HepG2 (cell line): ENCODE measurements at regions not wholly inside any gene's neighbourhood (a gene's known extent, or its start where the extent isn't known, plus 50 kb on each side); places are given as distances from the start of the nearest gene placed in this dataset.

Experiments
- ATAC-seq: fragments of 200-7000 bp; cut with Tn5 transposase; 3 replicates; pipeline ENCODE4 v1.9.1; 2020; ENCODE audit warnings: mild to moderate bottlenecking, moderate library complexity
- BruUV-seq: library from RNA; stranded (reverse); fragments of 400-500 nt; replicated peaks from 2 replicates; lab custom pipeline; 2021; lab: Mats Ljungman, UMichigan
- CTCF ChIA-PET: fragments of 300-600 bp; formaldehyde crosslinking; extraction: SDS; loops from one replicate; lab custom pipeline; 2021; ENCODE audit warnings: low total read pairs, inconsistent platforms, low intra/inter-chr PET ratio; lab: Yijun Ruan, JAX
- POLR2A ChIA-PET: fragments of 350-600 bp; sonication (Branson Sonifier 250); formaldehyde crosslinking; loops from one replicate; lab custom pipeline; 2020; ENCODE audit warnings: antibody characterized with exemption, inconsistent platforms; lab: Yijun Ruan, JAX
- DNase-seq: peaks from one replicate; pipeline ENCODE4 v3.0.0-alpha.2; 2015; ENCODE audit warnings: low spot score
- FAIRE-seq: peaks from 3 replicates; lab custom pipeline; 2011; peaks lifted over from hg19 to GRCh38; lab: Jason Lieb, UNC
- H2AFZ ChIP-seq: one replicate; pipeline ENCODE4 v1.6.1; 2011; ENCODE audit warnings: low read length, inconsistent platforms
- H3K27ac ChIP-seq: fragments of 300-600 bp; 3 replicates; pipeline ENCODE4 v1.8.0; 2011; ENCODE audit warnings: mixed run types, mild to moderate bottlenecking, mixed read lengths, low read length, inconsistent platforms; ENCODE audit not compliant: insufficient read depth; ENCODE audit errors: extremely low read length
- H3K27me3 ChIP-seq, 2 experiments: fragments of 200-600 bp in 1 of 2; 2 replicates in 1 of 2; 3 replicates in 1 of 2; pipeline versions ENCODE4 v1.6.0 to v1.8.0; 2011; ENCODE audit warnings: low read length in 2 of 2, mild to moderate bottlenecking in 2 of 2, moderate library complexity in 2 of 2, inconsistent platforms in 1 of 2; ENCODE audit not compliant: insufficient read depth in 2 of 2, control insufficient read depth in 1 of 2
- H3K36me3 ChIP-seq, 2 experiments: fragments of 200-600 bp in 1 of 2; replicated peaks in 1 of 2; 2 replicates in 1 of 2; 3 replicates in 1 of 2; pipeline versions ENCODE4 v1.5.1 to v1.8.0; 2011; ENCODE audit warnings: low read length in 2 of 2, inconsistent platforms in 1 of 2; ENCODE audit not compliant: insufficient read depth in 2 of 2, control insufficient read depth in 1 of 2
- H3K4me1 ChIP-seq: 2 replicates; pipeline ENCODE4 v1.5.1; 2012; ENCODE audit warnings: low read length, inconsistent platforms; ENCODE audit not compliant: insufficient read depth
- H3K4me2 ChIP-seq: 2 replicates; pipeline ENCODE4 v1.6.0; 2011; ENCODE audit warnings: low read depth, low read length, inconsistent platforms
- H3K4me3 ChIP-seq, 3 experiments: fragments of 200-600 bp in 1 of 3; sonication (generic), shearing (Covaris generic) in 1 of 3; replicated peaks in 1 of 3; 2 replicates each; pipeline ENCODE4 v1.5.1; 2011 to 2016; ENCODE audit warnings: low read length in 3 of 3, inconsistent platforms in 2 of 3, low read depth in 2 of 3, mild to moderate bottlenecking in 2 of 3, control low read depth in 1 of 3, mixed read lengths in 1 of 3; ENCODE audit not compliant: insufficient read depth in 1 of 3
- H3K79me2 ChIP-seq: one replicate; pipeline ENCODE4 v1.6.1; 2011; ENCODE audit warnings: low read length, inconsistent platforms; ENCODE audit not compliant: insufficient read depth
- H3K9ac ChIP-seq: 2 replicates; pipeline ENCODE4 v1.6.0; 2011; ENCODE audit warnings: mild to moderate bottlenecking, low read depth, low read length, inconsistent platforms; ENCODE audit not compliant: insufficient read depth
- H3K9me3 ChIP-seq: 2 replicates; pipeline ENCODE4 v1.5.1; 2012; ENCODE audit warnings: mild to moderate bottlenecking, low read length
- H4K20me1 ChIP-seq: 2 replicates; pipeline ENCODE4 v1.6.0; 2011; ENCODE audit warnings: inconsistent platforms, mild to moderate bottlenecking, low read length, moderate library complexity; ENCODE audit not compliant: insufficient read depth
- ARNT ChIP-seq: fragments of 450-650 bp; IDR thresholded peaks from 2 replicates; pipeline ENCODE4 v1.6.1; 2017
- NR1H2 ChIP-seq: sonication (generic); formaldehyde crosslinking; IDR thresholded peaks from 2 replicates; pipeline ENCODE4 v1.8.1; 2022; ENCODE audit warnings: low read depth, missing genetic modification reagents, borderline replicate concordance
- PCBP2 ChIP-seq: fragments of 200-400 bp; formaldehyde crosslinking; optimal IDR thresholded peaks from 2 replicates; pipeline ENCODE3; 2018; ENCODE audit warnings: low read length, low read depth; ENCODE audit not compliant: poor library complexity, severe bottlenecking
- ZNF556 ChIP-seq: sonication (generic); formaldehyde crosslinking; IDR thresholded peaks from 2 replicates; pipeline ENCODE4 v1.4.0; 2020; ENCODE audit warnings: mild to moderate bottlenecking, missing genetic modification reagents, borderline replicate concordance
- WGBS: methylation state at CpG from one replicate; pipeline ENCODE4 v1.1.6; 2017; ENCODE audit warnings: low lambda C conversion rate; 5-methylcytosine and 5-hydroxymethylcytosine counted together
- in situ Hi-C: cut with HindIII; loops from 2 replicates; pipeline ENCODE4 v1.10.0; 2017; ENCODE audit warnings: low pct_unique_long_range_greater_than_20kb; ENCODE audit not compliant: extremely low pct_ligation_motif_present
- intact Hi-C: fragments of 100-400 bp; cut with micrococcal nuclease; formaldehyde crosslinking; loops from one replicate; pipeline ENCODE4 v1.10.0; 2022; ENCODE audit not compliant: unreplicated experiment
- TF ChIP-seq, protein P1 (sequence below): IDR thresholded peaks from 2 replicates; pipeline ENCODE4 v1.6.1; 2016; ENCODE audit warnings: low read depth
- TF ChIP-seq, protein P2 (sequence below): IDR thresholded peaks from 2 replicates; pipeline ENCODE4 v1.6.1; 2016; ENCODE audit warnings: low read depth, missing genetic modification reagents, missing compliant biosample characterization
- TF ChIP-seq, protein P3 (sequence below): sonication (generic); formaldehyde crosslinking; IDR thresholded peaks from 2 replicates; pipeline ENCODE4 v1.4.0; 2020; ENCODE audit warnings: mild to moderate bottlenecking, missing genetic modification reagents

DNA sequence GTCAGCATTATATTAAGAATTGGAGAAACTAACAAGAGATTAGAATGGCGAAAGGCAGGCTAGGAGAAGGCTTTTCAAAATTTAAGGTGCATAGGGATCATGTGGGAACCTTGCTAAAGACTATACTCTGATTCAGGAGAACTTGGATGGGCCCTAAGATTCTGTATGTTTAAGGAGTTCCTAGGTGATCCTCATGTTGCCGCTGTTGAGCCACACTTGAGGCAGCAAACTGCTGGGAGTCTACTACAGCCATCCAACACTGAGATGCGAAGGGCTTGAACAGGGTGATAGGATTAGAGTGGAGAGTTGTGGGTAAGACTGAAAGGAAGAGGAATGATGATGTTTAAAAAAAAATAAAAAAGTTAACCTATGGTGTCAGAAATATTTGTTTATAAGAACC is 1013.2 kb downstream of the MRPL39 start:
- intact Hi-C loops (no loop called here), in situ Hi-C loops (no loop called here)
- ATAC-seq (no peak), DNase-seq (no peak), FAIRE-seq (no peak)
- ChIA-PET CTCF (no interaction called here), POLR2A (no interaction called here)
- no peak overlapping the region for H2AFZ ChIP-seq
- peaks cover 85% of the 10 kb centered on the region for H3K9me3 ChIP-seq
- H3K9ac ChIP-seq = no peak overlapping the region
- H3K4me3 ChIP-seq = no peak overlapping the region
- H3K27ac ChIP-seq = no peak overlapping the region
- no peaks in the 10 kb centered on the region for H3K36me3 ChIP-seq
- no TSS peak for BruUV-seq
- H3K79me2 ChIP-seq = no peaks in the 10 kb centered on the region
- no peaks in the 10 kb centered on the region for H3K27me3 ChIP-seq
- H3K4me2 ChIP-seq = no peak overlapping the region
- H4K20me1 ChIP-seq = no peaks in the 10 kb centered on the region
- 23% methylated on average over 3 of the region's 3 CpGs for WGBS
- TF ChIP-seq ZNF556 (CRISPR knock-in tag) (no peak), PCBP2 (no peak)
- TF ChIP-seq, protein P1, sequence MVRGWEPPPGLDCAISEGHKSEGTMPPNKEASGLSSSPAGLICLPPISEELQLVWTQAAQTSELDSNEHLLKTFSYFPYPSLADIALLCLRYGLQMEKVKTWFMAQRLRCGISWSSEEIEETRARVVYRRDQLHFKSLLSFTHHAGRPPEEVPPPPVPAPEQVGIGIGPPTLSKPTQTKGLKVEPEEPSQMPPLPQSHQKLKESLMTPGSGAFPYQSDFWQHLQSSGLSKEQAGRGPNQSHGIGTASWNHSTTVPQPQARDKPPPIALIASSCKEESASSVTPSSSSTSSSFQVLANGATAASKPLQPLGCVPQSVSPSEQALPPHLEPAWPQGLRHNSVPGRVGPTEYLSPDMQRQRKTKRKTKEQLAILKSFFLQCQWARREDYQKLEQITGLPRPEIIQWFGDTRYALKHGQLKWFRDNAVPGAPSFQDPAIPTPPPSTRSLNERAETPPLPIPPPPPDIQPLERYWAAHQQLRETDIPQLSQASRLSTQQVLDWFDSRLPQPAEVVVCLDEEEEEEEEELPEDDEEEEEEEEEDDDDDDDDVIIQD (CRISPR knock-in tag) = no peak
- no peaks in the 10 kb centered on the region for H3K4me1 ChIP-seq

DNA sequence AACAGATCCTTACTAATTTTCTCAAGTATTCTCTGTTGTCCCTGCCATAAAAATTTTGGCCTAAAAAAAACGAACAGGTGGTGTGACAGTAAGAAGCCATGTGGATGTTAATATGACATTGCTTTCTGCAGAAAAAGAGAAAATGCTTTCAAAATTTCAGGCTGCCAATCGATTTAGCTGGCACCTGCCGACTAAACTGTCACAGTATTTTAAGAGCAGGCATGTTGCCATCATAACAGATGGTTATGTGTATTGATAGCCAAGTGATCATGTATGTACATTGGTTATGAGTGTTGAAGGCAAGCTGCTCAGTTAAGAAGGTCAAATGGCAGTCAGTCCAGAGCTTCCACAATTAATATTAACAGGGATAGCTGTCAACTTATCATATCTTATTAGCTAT is 1017.0 kb downstream of the MRPL39 start:
- Histone ChIP-seq H3K4me1 (no peaks in the 10 kb centered on the region), H3K27ac (no peak overlapping the region), H3K79me2 (no peaks in the 10 kb centered on the region), H3K9ac (no peak overlapping the region), H3K36me3 (no peaks in the 10 kb centered on the region), H4K20me1 (no peaks in the 10 kb centered on the region), H3K9me3 (peaks cover 74% of the 10 kb centered on the region), H3K4me2 (no peak overlapping the region), H3K4me3 (no peak overlapping the region), H2AFZ (no peak overlapping the region), H3K27me3 (no peaks in the 10 kb centered on the region)
- intact Hi-C loops (no loop called here), in situ Hi-C loops (no loop called here)
- BruUV-seq = no TSS peak
- CTCF ChIA-PET = no interaction called here
- FAIRE-seq (no peak), ATAC-seq (no peak), DNase-seq (no peak)
- 2% methylated on average over 3 of the region's 3 CpGs for WGBS
- POLR2A ChIA-PET = no interaction called here
- TF ChIP-seq, protein P2, sequence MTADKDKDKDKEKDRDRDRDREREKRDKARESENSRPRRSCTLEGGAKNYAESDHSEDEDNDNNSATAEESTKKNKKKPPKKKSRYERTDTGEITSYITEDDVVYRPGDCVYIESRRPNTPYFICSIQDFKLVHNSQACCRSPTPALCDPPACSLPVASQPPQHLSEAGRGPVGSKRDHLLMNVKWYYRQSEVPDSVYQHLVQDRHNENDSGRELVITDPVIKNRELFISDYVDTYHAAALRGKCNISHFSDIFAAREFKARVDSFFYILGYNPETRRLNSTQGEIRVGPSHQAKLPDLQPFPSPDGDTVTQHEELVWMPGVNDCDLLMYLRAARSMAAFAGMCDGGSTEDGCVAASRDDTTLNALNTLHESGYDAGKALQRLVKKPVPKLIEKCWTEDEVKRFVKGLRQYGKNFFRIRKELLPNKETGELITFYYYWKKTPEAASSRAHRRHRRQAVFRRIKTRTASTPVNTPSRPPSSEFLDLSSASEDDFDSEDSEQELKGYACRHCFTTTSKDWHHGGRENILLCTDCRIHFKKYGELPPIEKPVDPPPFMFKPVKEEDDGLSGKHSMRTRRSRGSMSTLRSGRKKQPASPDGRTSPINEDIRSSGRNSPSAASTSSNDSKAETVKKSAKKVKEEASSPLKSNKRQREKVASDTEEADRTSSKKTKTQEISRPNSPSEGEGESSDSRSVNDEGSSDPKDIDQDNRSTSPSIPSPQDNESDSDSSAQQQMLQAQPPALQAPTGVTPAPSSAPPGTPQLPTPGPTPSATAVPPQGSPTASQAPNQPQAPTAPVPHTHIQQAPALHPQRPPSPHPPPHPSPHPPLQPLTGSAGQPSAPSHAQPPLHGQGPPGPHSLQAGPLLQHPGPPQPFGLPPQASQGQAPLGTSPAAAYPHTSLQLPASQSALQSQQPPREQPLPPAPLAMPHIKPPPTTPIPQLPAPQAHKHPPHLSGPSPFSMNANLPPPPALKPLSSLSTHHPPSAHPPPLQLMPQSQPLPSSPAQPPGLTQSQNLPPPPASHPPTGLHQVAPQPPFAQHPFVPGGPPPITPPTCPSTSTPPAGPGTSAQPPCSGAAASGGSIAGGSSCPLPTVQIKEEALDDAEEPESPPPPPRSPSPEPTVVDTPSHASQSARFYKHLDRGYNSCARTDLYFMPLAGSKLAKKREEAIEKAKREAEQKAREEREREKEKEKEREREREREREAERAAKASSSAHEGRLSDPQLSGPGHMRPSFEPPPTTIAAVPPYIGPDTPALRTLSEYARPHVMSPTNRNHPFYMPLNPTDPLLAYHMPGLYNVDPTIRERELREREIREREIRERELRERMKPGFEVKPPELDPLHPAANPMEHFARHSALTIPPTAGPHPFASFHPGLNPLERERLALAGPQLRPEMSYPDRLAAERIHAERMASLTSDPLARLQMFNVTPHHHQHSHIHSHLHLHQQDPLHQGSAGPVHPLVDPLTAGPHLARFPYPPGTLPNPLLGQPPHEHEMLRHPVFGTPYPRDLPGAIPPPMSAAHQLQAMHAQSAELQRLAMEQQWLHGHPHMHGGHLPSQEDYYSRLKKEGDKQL (CRISPR knock-in tag) = no peak
- TF ChIP-seq NR1H2 (CRISPR knock-in tag) (no peak), ARNT (no peak)
- TF ChIP-seq, protein P3, sequence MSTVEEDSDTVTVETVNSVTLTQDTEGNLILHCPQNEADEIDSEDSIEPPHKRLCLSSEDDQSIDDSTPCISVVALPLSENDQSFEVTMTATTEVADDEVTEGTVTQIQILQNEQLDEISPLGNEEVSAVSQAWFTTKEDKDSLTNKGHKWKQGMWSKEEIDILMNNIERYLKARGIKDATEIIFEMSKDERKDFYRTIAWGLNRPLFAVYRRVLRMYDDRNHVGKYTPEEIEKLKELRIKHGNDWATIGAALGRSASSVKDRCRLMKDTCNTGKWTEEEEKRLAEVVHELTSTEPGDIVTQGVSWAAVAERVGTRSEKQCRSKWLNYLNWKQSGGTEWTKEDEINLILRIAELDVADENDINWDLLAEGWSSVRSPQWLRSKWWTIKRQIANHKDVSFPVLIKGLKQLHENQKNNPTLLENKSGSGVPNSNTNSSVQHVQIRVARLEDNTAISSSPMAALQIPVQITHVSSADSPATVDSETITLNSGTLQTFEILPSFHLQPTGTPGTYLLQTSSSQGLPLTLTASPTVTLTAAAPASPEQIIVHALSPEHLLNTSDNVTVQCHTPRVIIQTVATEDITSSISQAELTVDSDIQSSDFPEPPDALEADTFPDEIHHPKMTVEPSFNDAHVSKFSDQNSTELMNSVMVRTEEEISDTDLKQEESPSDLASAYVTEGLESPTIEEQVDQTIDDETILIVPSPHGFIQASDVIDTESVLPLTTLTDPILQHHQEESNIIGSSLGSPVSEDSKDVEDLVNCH = no peak
